PC-3 (cell line): ENCODE measurements at regions not wholly inside any gene's neighbourhood (a gene's known extent, or its start where the extent isn't known, plus 50 kb on each side); places are given as distances from the start of the nearest gene placed in this dataset.
A peak's percentile ranks its signal among the peaks of the same experiment; 100 is the strongest.

Source experiments
- ATAC-seq: fragments of 200-7000 bp; cut with Tn5 transposase; 2 replicates; pipeline ENCODE4 v1.9.1; 2020; ENCODE audit warnings: mild to moderate bottlenecking, moderate library complexity
- BruUV-seq: library from RNA; stranded (reverse); fragments of 400-500 nt; replicated peaks from 2 replicates; lab custom pipeline; 2021; lab: Mats Ljungman, UMichigan
- CTCF ChIA-PET: fragments of 300-600 bp; sonication (Branson Sonifier 250); formaldehyde crosslinking; loops from one replicate; lab custom pipeline; 2022; ENCODE audit warnings: antibody characterized with exemption; lab: Charles Lee
- POLR2A ChIA-PET: fragments of 300-600 bp; sonication (Branson Sonifier 250); formaldehyde crosslinking; loops from one replicate; lab custom pipeline; 2022; ENCODE audit warnings: antibody characterized with exemption; ENCODE audit not compliant: unreplicated experiment; lab: Charles Lee
- DNase-seq: peaks from one replicate; pipeline ENCODE4 v3.0.0-alpha.2; 2015
- H2AFZ ChIP-seq: fragments of 300-600 bp; sonication (generic); 2 replicates; pipeline ENCODE4 v1.6.0; 2016; ENCODE audit warnings: antibody characterized with exemption, low read length
- H3F3A ChIP-seq: fragments of 300-600 bp; sonication (generic); one replicate; pipeline ENCODE4 v1.6.0; 2017; ENCODE audit warnings: antibody characterized with exemption, low read length, control low read depth, mild to moderate bottlenecking; ENCODE audit not compliant: unreplicated experiment
- H3K27ac ChIP-seq: fragments of 300-600 bp; sonication (generic); 2 replicates; pipeline ENCODE4 v1.5.1; 2016; ENCODE audit warnings: mild to moderate bottlenecking, low read length
- H3K27me3 ChIP-seq: fragments of 300-600 bp; sonication (generic); 2 replicates; pipeline ENCODE4 v1.6.1; 2016; ENCODE audit warnings: low read length, mixed read lengths
- H3K36me3 ChIP-seq: fragments of 300-600 bp; sonication (generic); 2 replicates; pipeline ENCODE4 v1.6.1; 2016; ENCODE audit warnings: low read depth, mixed run types, low read length, mixed read lengths
- H3K4me1 ChIP-seq: fragments of 300-600 bp; sonication (generic); 2 replicates; pipeline ENCODE4 v1.5.1; 2016; ENCODE audit warnings: low read length; ENCODE audit not compliant: insufficient read depth
- H3K4me2 ChIP-seq: fragments of 300-600 bp; sonication (generic); 2 replicates; pipeline ENCODE4 v1.6.0; 2016; ENCODE audit warnings: low read length
- H3K4me3 ChIP-seq: fragments of 300-600 bp; sonication (generic); 2 replicates; pipeline ENCODE4 v1.5.1; 2016; ENCODE audit warnings: mild to moderate bottlenecking, low read length, mixed read lengths
- H3K79me2 ChIP-seq: fragments of 300-600 bp; sonication (generic); 2 replicates; pipeline ENCODE4 v1.6.1; 2017; ENCODE audit warnings: low read length, mixed read lengths
- H3K9ac ChIP-seq: fragments of 300-600 bp; sonication (generic); 2 replicates; pipeline ENCODE4 v1.6.0; 2016; ENCODE audit warnings: mild to moderate bottlenecking, low read length
- H3K9me2 ChIP-seq: fragments of 300-600 bp; sonication (generic); replicated peaks from 2 replicates; pipeline ENCODE4 v1.6.1; 2016; ENCODE audit warnings: mixed run types, low read length, mixed read lengths
- H3K9me3 ChIP-seq: fragments of 300-600 bp; sonication (generic); 2 replicates; pipeline ENCODE4 v1.6.1; 2016; ENCODE audit warnings: low read length, mixed read lengths
- H4K20me1 ChIP-seq: fragments of 300-600 bp; sonication (generic); 2 replicates; pipeline ENCODE4 v1.6.1; 2016; ENCODE audit warnings: low read length, mixed read lengths
- CTCF ChIP-seq: fragments of 300-600 bp; sonication (generic); conservative IDR thresholded peaks from 2 replicates; pipeline ENCODE4 v1.5.1; 2017; ENCODE audit warnings: antibody characterized with exemption, low read depth, mild to moderate bottlenecking, low read length
- EZH2 ChIP-seq: fragments of 300-600 bp; sonication (generic); IDR thresholded peaks from one replicate; pipeline ENCODE4 v1.6.1; 2017; ENCODE audit warnings: antibody characterized with exemption, mild to moderate bottlenecking, low read length; ENCODE audit not compliant: unreplicated experiment
- EZH2phosphoT487 ChIP-seq: fragments of 300-600 bp; sonication (generic); IDR thresholded peaks from 2 replicates; pipeline ENCODE4 v1.6.1; 2018; ENCODE audit warnings: mild to moderate bottlenecking, antibody characterized with exemption, low read length, borderline replicate concordance
- intact Hi-C: fragments of 100-400 bp; cut with micrococcal nuclease; formaldehyde crosslinking; loops from 2 replicates; pipeline ENCODE4 v1.9.0; 2023

GRCh38 chr1:198903621-198904020, 264.8 kb downstream of the PTPRC start:
- Histone ChIP-seq H2AFZ (no peak overlapping the region), H3K9me2 (no peaks in the 10 kb centered on the region), H3F3A (no peaks in the 10 kb centered on the region), H3K27ac (peak overlapping the region; percentile 27; the same call in 1 of the 2 replicates), H3K4me1 (peaks cover 13% of the 10 kb centered on the region; the same call in 1 of the 2 replicates), H3K36me3 (peaks cover 7% of the 10 kb centered on the region; the same call in 1 of the 2 replicates), H4K20me1 (no peaks in the 10 kb centered on the region), H3K4me3 (no peak overlapping the region), H3K4me2 (no peak overlapping the region), H3K79me2 (0 out of 2 replicates have a peak, but pooled peaks cover 8% of the 10 kb centered on the region), H3K9ac (peak overlapping the region; percentile 17; the same call in 1 of the 2 replicates), H3K27me3 (no peaks in the 10 kb centered on the region), H3K9me3 (no peaks in the 10 kb centered on the region)
- intact Hi-C loops, result no loop called here
- no peak for ATAC-seq
- TF ChIP-seq EZH2phosphoT487 (no peak), EZH2 (no peak), CTCF (no peak)
- no TSS peak for BruUV-seq
- ChIA-PET POLR2A (no interaction called here), CTCF (no interaction called here)
- no peak for DNase-seq

- ChIA-PET POLR2A (no interaction called here), CTCF (no interaction called here)
- peaks cover 13% of the 10 kb centered on the region; the same call in 1 of the 2 replicates for H3K4me1 ChIP-seq
- BruUV-seq, result no TSS peak
- no peaks in the 10 kb centered on the region for H4K20me1 ChIP-seq
- no peak overlapping the region for H3K4me3 ChIP-seq
- ATAC-seq (peak; percentile 51), DNase-seq (peak; percentile 43)
- H3K79me2 ChIP-seq, result 0 out of 2 replicates have a peak, but pooled peaks cover 8% of the 10 kb centered on the region
- intact Hi-C loops, result no loop called here
- H3K36me3 ChIP-seq, result peaks cover 7% of the 10 kb centered on the region; the same call in 1 of the 2 replicates
- no peaks in the 10 kb centered on the region for H3K9me2 ChIP-seq
- TF ChIP-seq CTCF, result no peak
- TF ChIP-seq EZH2phosphoT487, result no peak
- TF ChIP-seq EZH2, result no peak
- H3K9me3 ChIP-seq, result no peaks in the 10 kb centered on the region
- 0 out of 2 replicates have a peak overlapping the region, but pooled peaks have one; percentile 23 for H3K4me2 ChIP-seq
- H3F3A ChIP-seq, result no peaks in the 10 kb centered on the region
- no peaks in the 10 kb centered on the region for H3K27me3 ChIP-seq
- H3K27ac ChIP-seq, result peak overlapping the region; percentile 27
- H2AFZ ChIP-seq, result no peak overlapping the region
- H3K9ac ChIP-seq, result no peak overlapping the region; the same call in 1 of the 2 replicates
Observed at GRCh38 chr1:198904321-198904720, 265.5 kb downstream of the PTPRC start.

GRCh38 chr1:198906739-198907422, 268.0 kb downstream of the PTPRC start:
- intact Hi-C loops, result no loop called here
- peaks cover 13% of the 10 kb centered on the region; the same call in 1 of the 2 replicates for H3K4me1 ChIP-seq
- peaks cover 7% of the 10 kb centered on the region; the same call in 1 of the 2 replicates for H3K36me3 ChIP-seq
- no peak overlapping the region for H2AFZ ChIP-seq
- no peak overlapping the region for H3K9ac ChIP-seq
- TF ChIP-seq CTCF (no peak), EZH2phosphoT487 (no peak), EZH2 (no peak)
- no peaks in the 10 kb centered on the region for H3K9me3 ChIP-seq
- no peaks in the 10 kb centered on the region for H3F3A ChIP-seq
- H3K27me3 ChIP-seq, result no peaks in the 10 kb centered on the region
- ChIA-PET POLR2A (no interaction called here), CTCF (no interaction called here)
- H4K20me1 ChIP-seq, result no peaks in the 10 kb centered on the region
- peaks cover 19% of the 10 kb centered on the region; the same call in 1 of the 2 replicates for H3K79me2 ChIP-seq
- no peaks in the 10 kb centered on the region for H3K9me2 ChIP-seq
- H3K4me3 ChIP-seq, result no peak overlapping the region
- no TSS peak for BruUV-seq
- ATAC-seq, result no peak
- H3K4me2 ChIP-seq, result no peak overlapping the region
- no peak overlapping the region for H3K27ac ChIP-seq
- no peak for DNase-seq
